ENCODE measurements at regions not wholly inside any gene's neighbourhood (a gene's known extent, or its start where the extent isn't known, plus 50 kb on each side); places are given as distances from the start of the nearest gene placed in this dataset.

DNA sequence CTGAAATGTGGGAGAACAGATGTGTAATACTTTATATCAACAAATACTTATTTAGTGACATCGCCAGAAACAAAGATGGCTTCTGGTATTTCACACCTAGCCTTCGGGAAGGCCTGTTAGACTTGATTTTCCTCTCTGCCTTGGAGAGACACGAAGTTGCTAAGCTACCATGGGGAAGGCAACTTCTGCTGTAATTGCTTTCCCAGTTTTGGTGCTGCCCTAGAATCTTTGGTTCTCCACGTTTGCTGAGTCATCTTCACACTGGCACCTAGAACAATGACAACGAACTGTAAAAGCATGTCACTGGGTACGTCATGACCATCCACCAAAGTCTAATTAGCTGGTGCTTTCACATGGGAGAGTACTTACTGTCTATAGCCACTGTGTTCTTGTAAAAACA lies 58.7 kb upstream of the ACTR3 start:
- TF ChIP-seq, protein P1, sequence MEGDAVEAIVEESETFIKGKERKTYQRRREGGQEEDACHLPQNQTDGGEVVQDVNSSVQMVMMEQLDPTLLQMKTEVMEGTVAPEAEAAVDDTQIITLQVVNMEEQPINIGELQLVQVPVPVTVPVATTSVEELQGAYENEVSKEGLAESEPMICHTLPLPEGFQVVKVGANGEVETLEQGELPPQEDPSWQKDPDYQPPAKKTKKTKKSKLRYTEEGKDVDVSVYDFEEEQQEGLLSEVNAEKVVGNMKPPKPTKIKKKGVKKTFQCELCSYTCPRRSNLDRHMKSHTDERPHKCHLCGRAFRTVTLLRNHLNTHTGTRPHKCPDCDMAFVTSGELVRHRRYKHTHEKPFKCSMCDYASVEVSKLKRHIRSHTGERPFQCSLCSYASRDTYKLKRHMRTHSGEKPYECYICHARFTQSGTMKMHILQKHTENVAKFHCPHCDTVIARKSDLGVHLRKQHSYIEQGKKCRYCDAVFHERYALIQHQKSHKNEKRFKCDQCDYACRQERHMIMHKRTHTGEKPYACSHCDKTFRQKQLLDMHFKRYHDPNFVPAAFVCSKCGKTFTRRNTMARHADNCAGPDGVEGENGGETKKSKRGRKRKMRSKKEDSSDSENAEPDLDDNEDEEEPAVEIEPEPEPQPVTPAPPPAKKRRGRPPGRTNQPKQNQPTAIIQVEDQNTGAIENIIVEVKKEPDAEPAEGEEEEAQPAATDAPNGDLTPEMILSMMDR (conservative IDR thresholded peaks at IDR 0.05; ENCODE audit: low read depth, low read length) = no peak
- no peak for TF ChIP-seq RAD21 (IDR thresholded peaks at IDR 0.05; ENCODE audit: low read length)
- TF ChIP-seq POLR2A (IDR thresholded peaks at IDR 0.05; ENCODE audit: low read depth, low read length) = no peak
- TF ChIP-seq RFX5 (IDR thresholded peaks at IDR 0.05; ENCODE audit: low read depth, low read length) = no peak
- TF ChIP-seq, protein P2, sequence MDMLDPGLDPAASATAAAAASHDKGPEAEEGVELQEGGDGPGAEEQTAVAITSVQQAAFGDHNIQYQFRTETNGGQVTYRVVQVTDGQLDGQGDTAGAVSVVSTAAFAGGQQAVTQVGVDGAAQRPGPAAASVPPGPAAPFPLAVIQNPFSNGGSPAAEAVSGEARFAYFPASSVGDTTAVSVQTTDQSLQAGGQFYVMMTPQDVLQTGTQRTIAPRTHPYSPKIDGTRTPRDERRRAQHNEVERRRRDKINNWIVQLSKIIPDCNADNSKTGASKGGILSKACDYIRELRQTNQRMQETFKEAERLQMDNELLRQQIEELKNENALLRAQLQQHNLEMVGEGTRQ (IDR thresholded peaks at IDR 0.05; ENCODE audit: low read depth, low read length) = no peak
- TF ChIP-seq RCOR1 (IDR thresholded peaks at IDR 0.05; ENCODE audit: insufficient replicate concordance, low read length) = no peak
- no peak for TF ChIP-seq MAZ (IDR thresholded peaks at IDR 0.05; ENCODE audit: borderline replicate concordance, low read depth, low read length)
- TF ChIP-seq BHLHE40 (IDR thresholded peaks at IDR 0.05; ENCODE audit: low read depth, low read length) = no peak
- TF ChIP-seq SMC3 (IDR thresholded peaks at IDR 0.05; ENCODE audit: low read depth, low read length) = no peak
